Thyroid gland (tissue), 4 donors: ENCODE measurements at regions not wholly inside any gene's neighbourhood (a gene's known extent, or its start where the extent isn't known, plus 50 kb on each side); places are given as distances from the start of the nearest gene placed in this dataset.

Experiments used
- DNase-seq, 2 donors: peaks; one replicate each; pipeline ENCODE4 v3.0.0-alpha.2; 2019
- H3K27ac ChIP-seq, 3 donors: fragments of 200-600 bp; sonication (generic); 1 replicate in 2 of 3; 2 replicates in 1 of 3; pipeline ENCODE4 v1.5.1; 2016 to 2019; ENCODE audit warnings: mild to moderate bottlenecking in 1 of 3, moderate library complexity in 1 of 3
- H3K27me3 ChIP-seq: fragments of 200-600 bp; sonication (generic); one replicate; pipeline ENCODE4 v1.5.1; 2019
- H3K36me3 ChIP-seq, 2 donors: fragments of 200-600 bp; sonication (generic); one replicate each; pipeline ENCODE4 v1.5.1; 2016 to 2019
- H3K4me1 ChIP-seq, 2 donors: fragments of 200-600 bp; sonication (generic); one replicate each; pipeline ENCODE4 v1.5.1; 2017 to 2019
- H3K4me3 ChIP-seq, 3 donors: fragments of 200-600 bp; sonication (generic); replicated peaks in 1 of 3; 1 replicate in 2 of 3; 2 replicates in 1 of 3; pipeline ENCODE4 v1.5.1; 2016; ENCODE audit warnings: mild to moderate bottlenecking in 1 of 3
- H3K9me3 ChIP-seq: fragments of 200-600 bp; sonication (generic); one replicate; pipeline ENCODE4 v1.5.1; 2017
- POLR2A ChIP-seq, 2 donors: fragments of 450-650 bp; IDR thresholded peaks; one replicate each; pipeline ENCODE4 v1.6.1; 2017; ENCODE audit warnings: antibody characterized with exemption in 2 of 2, mild to moderate bottlenecking in 2 of 2, moderate library complexity in 1 of 2
- WGBS, 2 donors: methylation state at CpG; one replicate each; pipeline ENCODE4 v1.1.5; 2017; 5-methylcytosine and 5-hydroxymethylcytosine counted together
- intact Hi-C: fragments of 100-400 bp; cut with DNase I; formaldehyde crosslinking; loops from one replicate; pipeline ENCODE4 v1.15.1; 2023
- TF ChIP-seq, protein P1 (sequence below), 6 experiments: fragments of 200-600 bp in 3 of 6; fragments of 450-650 bp in 3 of 6; sonication (generic) in 3 of 6; IDR thresholded peaks; one replicate each; pipeline ENCODE4 v1.5.1; 2016 to 2019; ENCODE audit warnings: antibody characterized with exemption in 6 of 6, mild to moderate bottlenecking in 2 of 6, inconsistent platforms in 1 of 6, moderate library complexity in 1 of 6

DNA sequence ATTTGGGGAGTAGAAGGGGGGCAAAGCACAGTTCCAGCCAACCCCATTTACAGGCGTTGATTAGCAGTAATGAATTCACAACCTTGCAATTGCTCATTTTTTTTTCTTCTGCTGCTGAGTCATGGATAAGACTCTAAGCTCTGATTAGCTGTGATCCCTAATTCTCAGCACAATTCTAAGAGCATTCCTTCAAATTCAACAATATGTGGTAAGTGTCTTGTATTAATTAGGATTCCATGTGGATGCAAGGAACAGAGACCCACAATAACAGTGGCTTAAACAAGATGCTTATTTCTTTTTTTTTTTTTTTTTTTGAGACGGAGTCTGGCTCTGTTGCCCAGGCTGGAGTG, 133.4 kb downstream of the PALM2AKAP2 start:
- Histone ChIP-seq H3K27me3 (no peaks in the 10 kb centered on the region), H3K27ac (peak overlapping the region in 2 of 3 donors; percentile 12 to 47), H3K4me1 (peaks cover 19 to 36% of the 10 kb centered on the region in 2 donors), H3K36me3 (no peaks in the 10 kb centered on the region), H3K4me3 (no peak overlapping the region), H3K9me3 (no peaks in the 10 kb centered on the region)
- intact Hi-C loops = loop anchor here (10.0 kb wide), 1 partner anchor 61 kb away; no protein-coding TSS in a partner anchor
- no peak for DNase-seq
- TF ChIP-seq POLR2A (IDR thresholded peaks at IDR 0.05) = no peak
- TF ChIP-seq, protein P1, sequence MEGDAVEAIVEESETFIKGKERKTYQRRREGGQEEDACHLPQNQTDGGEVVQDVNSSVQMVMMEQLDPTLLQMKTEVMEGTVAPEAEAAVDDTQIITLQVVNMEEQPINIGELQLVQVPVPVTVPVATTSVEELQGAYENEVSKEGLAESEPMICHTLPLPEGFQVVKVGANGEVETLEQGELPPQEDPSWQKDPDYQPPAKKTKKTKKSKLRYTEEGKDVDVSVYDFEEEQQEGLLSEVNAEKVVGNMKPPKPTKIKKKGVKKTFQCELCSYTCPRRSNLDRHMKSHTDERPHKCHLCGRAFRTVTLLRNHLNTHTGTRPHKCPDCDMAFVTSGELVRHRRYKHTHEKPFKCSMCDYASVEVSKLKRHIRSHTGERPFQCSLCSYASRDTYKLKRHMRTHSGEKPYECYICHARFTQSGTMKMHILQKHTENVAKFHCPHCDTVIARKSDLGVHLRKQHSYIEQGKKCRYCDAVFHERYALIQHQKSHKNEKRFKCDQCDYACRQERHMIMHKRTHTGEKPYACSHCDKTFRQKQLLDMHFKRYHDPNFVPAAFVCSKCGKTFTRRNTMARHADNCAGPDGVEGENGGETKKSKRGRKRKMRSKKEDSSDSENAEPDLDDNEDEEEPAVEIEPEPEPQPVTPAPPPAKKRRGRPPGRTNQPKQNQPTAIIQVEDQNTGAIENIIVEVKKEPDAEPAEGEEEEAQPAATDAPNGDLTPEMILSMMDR (IDR thresholded peaks at IDR 0.05) = no peak
- WGBS, 2 donors = 68 to 71% methylated on average over 2 of the region's 2 CpGs

DNA sequence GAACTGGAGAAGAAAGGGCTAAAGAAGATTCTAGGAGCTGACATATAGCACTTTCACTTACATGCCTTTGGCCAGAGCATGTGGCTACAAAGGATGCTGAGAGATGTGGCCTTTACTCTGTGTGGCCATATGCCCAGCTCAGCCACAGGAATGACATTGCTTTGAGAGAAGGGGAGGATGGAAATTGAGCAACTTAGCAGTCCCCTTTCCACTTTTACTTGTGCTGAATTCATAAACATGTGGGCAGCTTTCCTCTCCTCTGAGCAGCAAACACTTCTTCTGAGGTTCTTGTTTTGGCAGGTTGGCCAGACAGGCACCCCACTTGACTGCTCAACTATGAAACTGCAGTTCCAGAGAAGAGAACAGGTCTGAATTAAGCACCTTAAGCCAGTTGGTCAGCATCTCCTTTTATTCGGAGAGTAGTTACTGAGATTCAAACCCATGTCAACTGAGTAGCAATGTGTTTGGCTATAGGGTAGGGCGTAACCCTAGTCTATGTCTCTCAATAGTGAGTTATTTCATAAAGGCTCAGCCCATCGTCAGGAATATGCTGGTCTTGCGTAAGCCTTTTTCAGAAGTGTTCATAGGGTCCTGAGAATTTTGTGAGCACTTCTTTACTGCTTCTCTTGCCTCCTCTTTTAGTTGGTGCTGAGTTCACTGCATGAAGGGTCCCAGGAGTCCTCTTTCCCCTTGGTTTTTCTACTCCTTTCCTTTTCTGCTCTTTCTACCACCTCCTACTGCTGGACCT, 134.5 kb downstream of the PALM2AKAP2 start:
- Histone ChIP-seq H3K4me1 (peaks cover 19 to 36% of the 10 kb centered on the region in 2 donors), H3K9me3 (no peaks in the 10 kb centered on the region), H3K36me3 (no peaks in the 10 kb centered on the region), H3K27ac (peak overlapping the region; percentile 13 to 58 (median 13)), H3K4me3 (no peak overlapping the region), H3K27me3 (no peaks in the 10 kb centered on the region)
- WGBS, 2 donors = 68 to 76% methylated on average over 4 of the region's 4 CpGs
- intact Hi-C loops = loop anchor here (10.0 kb wide), 1 partner anchor 60 kb away; no protein-coding TSS in a partner anchor
- TF ChIP-seq, protein P1 (IDR thresholded peaks at IDR 0.05) = no peak
- no peak for TF ChIP-seq POLR2A (IDR thresholded peaks at IDR 0.05)
- DNase-seq = peak; percentile 76 to 77

DNA sequence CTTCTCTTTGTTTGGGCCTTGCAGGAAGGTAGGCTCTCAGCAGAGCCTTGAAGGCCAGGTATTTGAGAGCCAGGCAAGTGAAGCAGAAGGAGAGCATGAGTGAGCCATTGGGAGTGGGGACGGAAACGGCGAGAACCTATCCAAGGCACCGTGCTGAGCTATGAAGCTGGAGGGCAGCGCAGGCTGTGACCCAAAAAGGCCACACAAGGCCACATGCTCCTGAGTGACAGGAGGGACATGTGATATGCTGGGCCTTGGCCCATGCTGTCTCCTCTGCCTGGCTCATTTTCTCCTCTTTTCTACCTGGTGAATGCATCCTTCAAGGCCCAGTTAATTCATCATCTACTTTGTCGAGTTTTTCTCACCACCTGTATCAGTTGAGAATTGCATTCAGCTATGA, 136.3 kb downstream of the PALM2AKAP2 start:
- TF ChIP-seq, protein P1 (IDR thresholded peaks at IDR 0.05) = no peak
- TF ChIP-seq POLR2A (IDR thresholded peaks at IDR 0.05) = no peak
- Histone ChIP-seq H3K4me3 (no peak overlapping the region), H3K9me3 (no peaks in the 10 kb centered on the region), H3K4me1 (peaks cover 19 to 27% of the 10 kb centered on the region in 2 donors), H3K27ac (no peak overlapping the region), H3K27me3 (no peaks in the 10 kb centered on the region), H3K36me3 (no peaks in the 10 kb centered on the region)
- 94 to 97% methylated on average over 6 of the region's 6 CpGs for WGBS, 2 donors
- DNase-seq = no peak
- intact Hi-C loops = loop anchor here (10.0 kb wide), 1 partner anchor 58 kb away; no protein-coding TSS in a partner anchor

DNA sequence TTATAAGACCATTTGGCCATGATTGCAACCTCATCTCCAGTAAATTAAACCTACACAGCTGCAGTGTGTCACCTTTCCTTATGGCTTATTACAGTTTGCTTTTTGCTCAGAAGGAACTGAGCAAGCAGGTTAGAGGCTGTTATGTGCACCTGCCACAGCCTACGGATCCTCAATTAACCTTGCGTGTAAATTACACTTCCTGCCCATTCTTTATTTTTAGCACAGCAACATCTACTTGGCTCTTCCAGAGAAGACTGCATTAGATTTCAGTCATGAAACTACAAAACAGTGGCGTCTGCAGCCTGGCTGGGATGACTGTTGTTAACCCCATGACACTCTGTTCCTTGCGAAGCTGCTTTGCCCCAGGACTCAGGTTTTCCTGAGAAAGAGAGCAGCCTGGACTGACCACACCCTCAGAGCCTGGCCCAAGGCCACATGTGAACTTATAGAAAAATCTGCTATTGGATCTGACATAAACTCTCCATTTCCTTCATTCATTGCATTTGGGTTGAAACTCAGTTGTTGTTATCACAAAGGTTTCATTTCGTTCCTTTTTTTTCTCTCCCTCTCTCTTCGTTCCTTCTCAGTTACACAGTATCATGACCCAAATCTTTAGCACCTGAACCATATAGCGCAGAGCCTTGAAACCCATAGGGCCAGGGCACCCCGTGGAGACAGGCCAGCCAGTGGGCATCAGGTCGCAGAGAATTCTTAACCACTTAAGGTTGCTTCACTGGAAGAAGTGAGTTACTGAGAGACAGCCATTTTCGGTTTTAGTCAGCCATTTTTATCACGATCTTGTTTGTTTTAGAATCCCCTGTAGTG, 138.6 kb downstream of the PALM2AKAP2 start:
- no peak overlapping the region for H3K27ac ChIP-seq
- DNase-seq = no peak
- no peaks in the 10 kb centered on the region for H3K36me3 ChIP-seq
- no peak overlapping the region for H3K4me3 ChIP-seq
- intact Hi-C loops = loop anchor here (10.0 kb wide), 1 partner anchor 56 kb away; no protein-coding TSS in a partner anchor
- H3K4me1 ChIP-seq = peaks cover 11 to 14% of the 10 kb centered on the region in 2 donors
- no peaks in the 10 kb centered on the region for H3K27me3 ChIP-seq
- 84 to 87% methylated on average over 11 of the region's 11 CpGs for WGBS, 2 donors
- TF ChIP-seq POLR2A (IDR thresholded peaks at IDR 0.05) = no peak
- TF ChIP-seq, protein P1 (IDR thresholded peaks at IDR 0.05) = no peak
- no peaks in the 10 kb centered on the region for H3K9me3 ChIP-seq
